ENCODE measurements at regions not wholly inside any gene's neighbourhood (a gene's known extent, or its start where the extent isn't known, plus 50 kb on each side); places are given as distances from the start of the nearest gene placed in this dataset.

DNA sequence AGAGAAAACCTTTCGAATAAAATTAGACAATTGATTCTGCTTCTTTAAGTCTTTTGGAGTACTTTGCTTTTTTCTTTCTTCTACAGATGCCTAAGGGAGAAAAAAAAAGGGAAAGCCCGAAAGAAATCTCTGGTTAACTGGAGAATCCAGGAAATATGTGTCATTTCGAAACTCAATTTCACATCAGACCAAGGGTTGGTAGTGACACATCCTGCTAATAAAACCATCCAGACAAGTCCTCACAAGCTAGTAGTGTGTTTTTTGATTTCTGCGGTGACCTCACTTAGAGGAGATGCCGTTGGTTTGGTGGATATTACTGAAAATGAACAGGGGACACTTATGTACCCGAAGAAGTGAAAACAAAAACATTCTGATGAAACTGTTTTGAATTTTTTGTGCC lies 726.5 kb upstream of the ADAMTS5 start:
- Histone ChIP-seq H3F3A (ENCODE audit: insufficient read depth) (no peaks in the 10 kb centered on the region), H3K4me3 (ENCODE audit: insufficient read depth, low read length, poor library complexity, severe bottlenecking) (no peak overlapping the region), H3K9me2 (replicated peaks; ENCODE audit: insufficient read depth, low read length) (no peaks in the 10 kb centered on the region; the same call in 1 of the 2 replicates), H3K27me3 (ENCODE audit: low read length) (no peaks in the 10 kb centered on the region), H3K36me3 (ENCODE audit: low read length) (no peaks in the 10 kb centered on the region), H4K20me1 (ENCODE audit: low read depth, low read length) (no peaks in the 10 kb centered on the region), H3K9ac (ENCODE audit: low read length) (no peak overlapping the region), H3K27ac (ENCODE audit: low read depth, low read length) (no peak overlapping the region), H2AFZ (ENCODE audit: low read depth, low read length, severe bottlenecking) (no peak overlapping the region), H3K9me3 (ENCODE audit: insufficient read depth, low read length) (no peaks in the 10 kb centered on the region), H3K79me2 (ENCODE audit: insufficient read depth, low read length) (no peaks in the 10 kb centered on the region), H3K4me2 (ENCODE audit: low read depth, low read length, poor library complexity, severe bottlenecking) (no peak overlapping the region)
- TF ChIP-seq EZH2phosphoT487 (conservative IDR thresholded peaks at IDR 0.05; ENCODE audit: low read length): no peak
- TF ChIP-seq, protein P1, sequence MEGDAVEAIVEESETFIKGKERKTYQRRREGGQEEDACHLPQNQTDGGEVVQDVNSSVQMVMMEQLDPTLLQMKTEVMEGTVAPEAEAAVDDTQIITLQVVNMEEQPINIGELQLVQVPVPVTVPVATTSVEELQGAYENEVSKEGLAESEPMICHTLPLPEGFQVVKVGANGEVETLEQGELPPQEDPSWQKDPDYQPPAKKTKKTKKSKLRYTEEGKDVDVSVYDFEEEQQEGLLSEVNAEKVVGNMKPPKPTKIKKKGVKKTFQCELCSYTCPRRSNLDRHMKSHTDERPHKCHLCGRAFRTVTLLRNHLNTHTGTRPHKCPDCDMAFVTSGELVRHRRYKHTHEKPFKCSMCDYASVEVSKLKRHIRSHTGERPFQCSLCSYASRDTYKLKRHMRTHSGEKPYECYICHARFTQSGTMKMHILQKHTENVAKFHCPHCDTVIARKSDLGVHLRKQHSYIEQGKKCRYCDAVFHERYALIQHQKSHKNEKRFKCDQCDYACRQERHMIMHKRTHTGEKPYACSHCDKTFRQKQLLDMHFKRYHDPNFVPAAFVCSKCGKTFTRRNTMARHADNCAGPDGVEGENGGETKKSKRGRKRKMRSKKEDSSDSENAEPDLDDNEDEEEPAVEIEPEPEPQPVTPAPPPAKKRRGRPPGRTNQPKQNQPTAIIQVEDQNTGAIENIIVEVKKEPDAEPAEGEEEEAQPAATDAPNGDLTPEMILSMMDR (IDR thresholded peaks at IDR 0.05; ENCODE audit: insufficient read depth, low read length, poor library complexity, severe bottlenecking): no peak

DNA sequence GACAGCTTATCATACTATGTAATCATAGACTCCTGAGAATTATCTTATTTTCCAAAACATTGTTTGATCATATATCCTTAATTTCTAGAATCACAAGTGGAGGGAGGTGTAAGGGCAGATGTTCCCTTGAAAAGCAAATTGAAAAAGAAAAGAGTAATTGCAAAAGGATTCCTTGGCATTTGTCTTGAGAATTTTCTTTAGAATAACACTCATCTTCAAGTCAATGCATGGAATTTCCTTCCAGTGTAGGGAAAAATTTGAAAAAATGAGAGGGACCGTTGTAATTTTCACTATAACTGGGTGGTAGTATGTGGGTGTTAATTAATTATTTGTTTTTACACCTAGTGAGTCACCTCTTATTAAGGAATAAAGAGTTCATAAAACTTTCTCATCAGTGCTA lies 724.6 kb upstream of the ADAMTS5 start:
- no peaks in the 10 kb centered on the region for H3K9me3 ChIP-seq (ENCODE audit: insufficient read depth, low read length)
- no peaks in the 10 kb centered on the region for H3F3A ChIP-seq (ENCODE audit: insufficient read depth)
- no peak for TF ChIP-seq EZH2phosphoT487 (conservative IDR thresholded peaks at IDR 0.05; ENCODE audit: low read length)
- TF ChIP-seq, protein P1 (IDR thresholded peaks at IDR 0.05; ENCODE audit: insufficient read depth, low read length, poor library complexity, severe bottlenecking): no peak
- H4K20me1 ChIP-seq (ENCODE audit: low read depth, low read length): no peaks in the 10 kb centered on the region
- H3K9me2 ChIP-seq (replicated peaks; ENCODE audit: insufficient read depth, low read length): no peaks in the 10 kb centered on the region; the same call in 1 of the 2 replicates
- H3K9ac ChIP-seq (ENCODE audit: low read length): no peak overlapping the region
- H3K4me3 ChIP-seq (ENCODE audit: insufficient read depth, low read length, poor library complexity, severe bottlenecking): no peak overlapping the region
- H2AFZ ChIP-seq (ENCODE audit: low read depth, low read length, severe bottlenecking): no peak overlapping the region
- no peak overlapping the region for H3K27ac ChIP-seq (ENCODE audit: low read depth, low read length)
- no peaks in the 10 kb centered on the region for H3K27me3 ChIP-seq (ENCODE audit: low read length)
- no peaks in the 10 kb centered on the region for H3K79me2 ChIP-seq (ENCODE audit: insufficient read depth, low read length)
- H3K4me2 ChIP-seq (ENCODE audit: low read depth, low read length, poor library complexity, severe bottlenecking): no peak overlapping the region
- H3K36me3 ChIP-seq (ENCODE audit: low read length): no peaks in the 10 kb centered on the region

DNA sequence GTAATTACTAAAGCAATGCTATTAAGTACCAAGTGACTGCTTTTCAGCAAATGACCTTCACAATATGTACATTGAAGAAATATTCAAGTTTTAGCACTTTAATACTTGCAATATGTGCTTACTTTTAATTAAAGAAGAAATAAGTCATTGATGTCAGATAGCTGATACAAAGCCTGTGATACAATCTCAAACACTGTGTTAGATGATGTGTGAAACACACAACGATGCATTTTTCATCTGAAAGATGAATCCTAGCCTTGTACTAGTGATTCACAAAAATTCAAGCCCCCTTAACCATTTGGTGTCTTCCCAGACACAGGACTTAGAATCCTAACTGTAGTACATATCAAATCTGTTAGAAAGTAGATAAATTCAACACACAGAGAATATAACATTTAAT lies 724.1 kb upstream of the ADAMTS5 start:
- Histone ChIP-seq H3K4me2 (ENCODE audit: low read depth, low read length, poor library complexity, severe bottlenecking) (no peak overlapping the region), H4K20me1 (ENCODE audit: low read depth, low read length) (no peaks in the 10 kb centered on the region), H3K36me3 (ENCODE audit: low read length) (no peaks in the 10 kb centered on the region), H3K79me2 (ENCODE audit: insufficient read depth, low read length) (no peaks in the 10 kb centered on the region), H3K27ac (ENCODE audit: low read depth, low read length) (no peak overlapping the region), H2AFZ (ENCODE audit: low read depth, low read length, severe bottlenecking) (no peak overlapping the region), H3F3A (ENCODE audit: insufficient read depth) (no peaks in the 10 kb centered on the region), H3K4me3 (ENCODE audit: insufficient read depth, low read length, poor library complexity, severe bottlenecking) (no peak overlapping the region), H3K9me2 (replicated peaks; ENCODE audit: insufficient read depth, low read length) (no peaks in the 10 kb centered on the region; the same call in 1 of the 2 replicates), H3K9ac (ENCODE audit: low read length) (no peak overlapping the region), H3K9me3 (ENCODE audit: insufficient read depth, low read length) (no peaks in the 10 kb centered on the region), H3K27me3 (ENCODE audit: low read length) (no peaks in the 10 kb centered on the region)
- no peak for TF ChIP-seq EZH2phosphoT487 (conservative IDR thresholded peaks at IDR 0.05; ENCODE audit: low read length)
- TF ChIP-seq, protein P1 (IDR thresholded peaks at IDR 0.05; ENCODE audit: insufficient read depth, low read length, poor library complexity, severe bottlenecking): no peak
